HEK293T (cell line): ENCODE measurements at regions not wholly inside any gene's neighbourhood (a gene's known extent, or its start where the extent isn't known, plus 50 kb on each side); places are given as distances from the start of the nearest gene placed in this dataset.

Experiments used
- ARNT ChIP-seq: fragments of 450-650 bp; IDR thresholded peaks from 2 replicates; pipeline ENCODE4 v1.6.1; 2017; ENCODE audit warnings: mild to moderate bottlenecking
- ELF4 ChIP-seq: fragments of 450-650 bp; IDR thresholded peaks from 2 replicates; pipeline ENCODE4 v1.6.1; 2017; ENCODE audit warnings: antibody characterized with exemption
- FOXA1 ChIP-seq: fragments of 450-650 bp; IDR thresholded peaks from 2 replicates; pipeline ENCODE4 v1.6.1; 2016; ENCODE audit warnings: mild to moderate bottlenecking
- FOXK2 ChIP-seq: fragments of 450-650 bp; IDR thresholded peaks from 2 replicates; pipeline ENCODE4 v1.6.1; 2016; ENCODE audit warnings: mild to moderate bottlenecking
- FOXM1 ChIP-seq: fragments of 450-650 bp; IDR thresholded peaks from 2 replicates; pipeline ENCODE4 v1.6.1; 2017; ENCODE audit warnings: mild to moderate bottlenecking, borderline replicate concordance
- HDGF ChIP-seq: fragments of 450-650 bp; IDR thresholded peaks from 2 replicates; pipeline ENCODE4 v1.6.1; 2017; ENCODE audit warnings: antibody characterized with exemption, borderline replicate concordance
- NFRKB ChIP-seq: fragments of 450-650 bp; IDR thresholded peaks from 2 replicates; pipeline ENCODE4 v1.6.1; 2016; ENCODE audit warnings: mild to moderate bottlenecking, moderate library complexity
- SP1 ChIP-seq: fragments of 450-650 bp; IDR thresholded peaks from 2 replicates; pipeline ENCODE4 v1.6.1; 2017
- SUZ12 ChIP-seq: fragments of 450-650 bp; IDR thresholded peaks from 2 replicates; pipeline ENCODE4 v1.6.1; 2016; ENCODE audit warnings: mild to moderate bottlenecking
- TARDBP ChIP-seq: fragments of 450-650 bp; IDR thresholded peaks from 2 replicates; pipeline ENCODE4 v1.6.1; 2016
- ZNF384 ChIP-seq: fragments of 450-650 bp; IDR thresholded peaks from 2 replicates; pipeline ENCODE4 v1.6.1; 2016
- TF ChIP-seq, protein P1 (sequence below): fragments of 450-650 bp; IDR thresholded peaks from 2 replicates; pipeline ENCODE4 v1.6.1; 2016

GRCh38 chr4:23630110-23630509 is 259.7 kb downstream of the PPARGC1A start:
- TF ChIP-seq ARNT (no peak), FOXK2 (no peak), SUZ12 (no peak), ELF4 (no peak), TARDBP (no peak), FOXA1 (no peak), SP1 (no peak), FOXM1 (no peak), NFRKB (no peak), ZNF384 (no peak), HDGF (no peak)
- TF ChIP-seq, protein P1, sequence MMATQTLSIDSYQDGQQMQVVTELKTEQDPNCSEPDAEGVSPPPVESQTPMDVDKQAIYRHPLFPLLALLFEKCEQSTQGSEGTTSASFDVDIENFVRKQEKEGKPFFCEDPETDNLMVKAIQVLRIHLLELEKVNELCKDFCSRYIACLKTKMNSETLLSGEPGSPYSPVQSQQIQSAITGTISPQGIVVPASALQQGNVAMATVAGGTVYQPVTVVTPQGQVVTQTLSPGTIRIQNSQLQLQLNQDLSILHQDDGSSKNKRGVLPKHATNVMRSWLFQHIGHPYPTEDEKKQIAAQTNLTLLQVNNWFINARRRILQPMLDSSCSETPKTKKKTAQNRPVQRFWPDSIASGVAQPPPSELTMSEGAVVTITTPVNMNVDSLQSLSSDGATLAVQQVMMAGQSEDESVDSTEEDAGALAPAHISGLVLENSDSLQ: no peak
